GM23338 (cell line): ENCODE measurements at regions not wholly inside any gene's neighbourhood (a gene's known extent, or its start where the extent isn't known, plus 50 kb on each side); places are given as distances from the start of the nearest gene placed in this dataset.
"Not testable (repeated sequence)": the region's sequence is repeated elsewhere in the genome, so short reads cannot be mapped to it uniquely, and the experiment has no call there.

Experiments
- ATAC-seq: fragments of 200-7000 bp; cut with Tn5 transposase; 3 replicates; pipeline ENCODE4 v1.9.1; 2020
- DNase-seq: peaks from one replicate; pipeline ENCODE4 v3.0.0-alpha.2; 2015; ENCODE audit warnings: low spot score
- H2AFZ ChIP-seq: fragments of 200-600 bp; sonication (generic); 2 replicates; pipeline ENCODE4 v1.8.0; 2016; ENCODE audit warnings: antibody characterized with exemption, mild to moderate bottlenecking, moderate library complexity
- H3F3A ChIP-seq: fragments of 200-600 bp; sonication (generic); replicated peaks from 2 replicates; pipeline ENCODE4 v1.8.0; 2017; ENCODE audit warnings: antibody characterized with exemption, mixed run types, low read depth
- H3K27ac ChIP-seq: fragments of 200-600 bp; sonication (generic); 2 replicates; pipeline ENCODE4 v1.6.1; 2016; ENCODE audit warnings: low read depth
- H3K27me3 ChIP-seq: fragments of 200-600 bp; sonication (generic); 2 replicates; pipeline ENCODE4 v1.8.0; 2016; ENCODE audit warnings: mild to moderate bottlenecking, mixed run types, moderate library complexity; ENCODE audit not compliant: insufficient read depth
- H3K36me3 ChIP-seq: fragments of 200-600 bp; sonication (generic); 2 replicates; pipeline ENCODE4 v1.8.0; 2016; ENCODE audit warnings: mild to moderate bottlenecking; ENCODE audit not compliant: insufficient read depth
- H3K4me1 ChIP-seq: fragments of 200-600 bp; sonication (generic); 2 replicates; pipeline ENCODE4 v1.8.0; 2016; ENCODE audit warnings: mild to moderate bottlenecking, moderate library complexity; ENCODE audit not compliant: insufficient read depth
- H3K4me2 ChIP-seq: fragments of 200-600 bp; sonication (generic); 2 replicates; pipeline ENCODE4 v1.7.1; 2017; ENCODE audit warnings: mixed run types
- H3K4me3 ChIP-seq: fragments of 200-600 bp; sonication (generic); 2 replicates; pipeline ENCODE4 v1.6.1; 2016; ENCODE audit warnings: mixed run types
- H3K79me2 ChIP-seq: fragments of 200-600 bp; sonication (generic); replicated peaks from 2 replicates; pipeline ENCODE4 v1.8.0; 2017; ENCODE audit warnings: mild to moderate bottlenecking; ENCODE audit not compliant: insufficient read depth
- H3K9me2 ChIP-seq: fragments of 200-600 bp; sonication (generic); 2 replicates; pipeline ENCODE4 v1.8.0; 2017; ENCODE audit not compliant: insufficient read depth
- H4K20me1 ChIP-seq: fragments of 200-600 bp; sonication (generic); replicated peaks from 2 replicates; pipeline ENCODE4 v1.8.0; 2017; ENCODE audit warnings: mild to moderate bottlenecking; ENCODE audit not compliant: insufficient read depth
- H3K27ac Mint-ChIP-seq: 2 replicates; pipeline ENCODE4 v1.8.0; 2020; ENCODE audit warnings: inconsistent platforms, mild to moderate bottlenecking, moderate library complexity, mixed read lengths
- H3K27me3 Mint-ChIP-seq: 3 replicates; pipeline ENCODE4 v1.8.0; 2022; ENCODE audit warnings: low read depth, mild to moderate bottlenecking, moderate library complexity, mixed read lengths, inconsistent platforms; ENCODE audit not compliant: insufficient read depth, poor library complexity
- H3K36me3 Mint-ChIP-seq: 3 replicates; pipeline ENCODE4 v1.8.0; 2021; ENCODE audit warnings: low read depth, mild to moderate bottlenecking, inconsistent platforms, moderate library complexity, mixed read lengths
- H3K4me1 Mint-ChIP-seq: 3 replicates; pipeline ENCODE4 v1.8.0; 2020; ENCODE audit warnings: mild to moderate bottlenecking, inconsistent platforms, mixed read lengths
- H3K4me3 Mint-ChIP-seq: 3 replicates; pipeline ENCODE4 v1.8.0; 2021; ENCODE audit warnings: moderate library complexity, mild to moderate bottlenecking, inconsistent platforms, mixed read lengths
- H3K9me3 Mint-ChIP-seq: 3 replicates; pipeline ENCODE4 v1.8.0; 2020; ENCODE audit warnings: moderate library complexity, mild to moderate bottlenecking, inconsistent platforms, mixed read lengths

DNA sequence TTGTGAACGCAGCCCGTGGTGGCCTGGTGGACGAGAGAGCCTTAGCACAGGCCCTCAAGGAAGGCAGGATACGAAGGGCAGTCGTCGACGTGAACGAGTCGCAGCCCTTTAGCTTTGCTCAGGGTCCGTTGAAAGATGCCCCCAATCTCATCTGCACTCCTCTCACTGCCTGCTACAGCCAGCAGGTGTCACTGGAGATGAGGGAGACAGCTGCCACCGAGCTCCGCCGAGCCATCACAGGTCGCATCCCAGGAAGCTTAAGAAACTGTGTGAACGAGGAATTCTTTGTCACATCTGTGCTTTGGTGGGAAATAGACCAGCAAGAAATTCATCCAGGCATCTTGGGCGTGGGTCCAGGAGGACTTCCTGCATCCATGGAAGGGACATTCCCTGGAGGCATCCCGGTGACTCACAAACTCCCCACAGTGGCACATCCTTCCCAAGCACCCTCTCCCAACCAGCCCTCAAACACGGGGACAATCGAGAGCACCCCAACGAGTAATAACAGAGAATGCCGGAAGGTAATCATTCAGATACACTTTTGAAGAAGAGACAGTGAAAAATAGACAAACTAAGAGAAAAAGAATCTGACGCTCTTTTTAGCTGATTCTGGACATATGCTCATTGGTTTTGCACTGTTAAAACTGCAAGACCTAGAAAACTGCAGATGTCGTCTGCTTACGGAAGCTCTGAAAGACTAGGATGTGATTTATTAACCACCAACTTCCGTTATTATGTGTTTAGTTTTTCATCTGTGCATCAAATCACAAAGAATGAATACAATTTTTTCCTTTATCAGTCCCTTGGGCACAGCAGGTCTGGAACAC, 3391.3 kb upstream of the TPTE start:
- H3K36me3 Mint-ChIP-seq = not testable (repeated sequence)

More for the DNA sequence above, 3391.3 kb upstream of the TPTE start:
- DNase-seq, H3K27me3 ChIP-seq, H3K36me3 ChIP-seq, H3K27ac Mint-ChIP-seq, H3K4me2 ChIP-seq, H3K27me3 Mint-ChIP-seq, H3K9me2 ChIP-seq, H3K27ac ChIP-seq, H4K20me1 ChIP-seq, H3K9me3 Mint-ChIP-seq, H3K79me2 ChIP-seq, H2AFZ ChIP-seq, H3K4me3 Mint-ChIP-seq, H3K4me1 Mint-ChIP-seq, H3F3A ChIP-seq, H3K4me3 ChIP-seq, H3K4me1 ChIP-seq: not testable (repeated sequence)
- peak; percentile 80 for ATAC-seq
